LNCaP clone FGC (cell line): ENCODE measurements at regions not wholly inside any gene's neighbourhood (a gene's known extent, or its start where the extent isn't known, plus 50 kb on each side); places are given as distances from the start of the nearest gene placed in this dataset.

Source experiments
- DNase-seq: peaks from one replicate; pipeline ENCODE4 v3.0.0-alpha.2; 2011; ENCODE audit warnings: low read depth
- H3K4me3 ChIP-seq: 2 replicates; pipeline ENCODE4 v1.5.1; 2011; ENCODE audit warnings: mild to moderate bottlenecking, low read depth, low read length, control low read depth
- CTCF ChIP-seq: IDR thresholded peaks from 2 replicates; pipeline ENCODE4 v1.5.1; 2012; ENCODE audit warnings: mild to moderate bottlenecking; ENCODE audit not compliant: control insufficient read depth, insufficient read depth; ENCODE audit errors: extremely low read depth

- no peak for DNase-seq
- H3K4me3 ChIP-seq = no peak overlapping the region
- TF ChIP-seq CTCF = no peak
Observed at GRCh38 chr19:31961191-31961590, 384.2 kb upstream of the ZNF507 start.

- H3K4me3 ChIP-seq = no peak overlapping the region
- no peak for TF ChIP-seq CTCF
- no peak for DNase-seq
Observed at GRCh38 chr19:31961667-31962066, 383.7 kb upstream of the ZNF507 start.

- no peak for DNase-seq
- TF ChIP-seq CTCF = no peak
- H3K4me3 ChIP-seq = no peak overlapping the region
Observed at GRCh38 chr19:31962561-31962996, 382.8 kb upstream of the ZNF507 start.

GRCh38 chr19:31963746-31964145 lies 381.7 kb upstream of the ZNF507 start:
- no peak for DNase-seq
- no peak overlapping the region for H3K4me3 ChIP-seq

GRCh38 chr19:31969016-31969415 lies 376.4 kb upstream of the ZNF507 start:
- no peak overlapping the region for H3K4me3 ChIP-seq
- DNase-seq = no peak
- TF ChIP-seq CTCF = no peak

More at GRCh38 chr19:31963746-31964145, 381.7 kb upstream of the ZNF507 start:
- no peak for TF ChIP-seq CTCF

- DNase-seq = no peak
- no peak overlapping the region for H3K4me3 ChIP-seq
- TF ChIP-seq CTCF = no peak
Observed at GRCh38 chr19:31970027-31970461, 375.4 kb upstream of the ZNF507 start.

- no peak for TF ChIP-seq CTCF
- no peak overlapping the region for H3K4me3 ChIP-seq
- DNase-seq = no peak
Observed at GRCh38 chr19:31974290-31974689, 371.1 kb upstream of the ZNF507 start.
